SK-N-SH (cell line): ENCODE measurements at regions not wholly inside any gene's neighbourhood (a gene's known extent, or its start where the extent isn't known, plus 50 kb on each side); places are given as distances from the start of the nearest gene placed in this dataset.

ENCODE experiments used
- CTCF ChIA-PET: fragments of 300-600, 350-600 bp; formaldehyde crosslinking; extraction: SDS; loops from one replicate; lab custom pipeline; 2021; lab: Yijun Ruan, JAX
- POLR2A ChIA-PET: fragments of 350-600 bp; sonication (Branson Sonifier 250); formaldehyde crosslinking; extraction: SDS; loops from one replicate; lab custom pipeline; 2020; ENCODE audit warnings: antibody characterized with exemption, inconsistent platforms; lab: Yijun Ruan, JAX
- DNase-seq: peaks from one replicate; pipeline ENCODE4 v3.0.0; 2012
- H2AFZ ChIP-seq: fragments of 200-600 bp; sonication (generic); 2 replicates; pipeline ENCODE4 v1.8.1; 2016; ENCODE audit warnings: antibody characterized with exemption, mild to moderate bottlenecking, low read depth
- H3F3A ChIP-seq: fragments of 200-600 bp; sonication (generic); replicated peaks from 2 replicates; pipeline ENCODE3; 2016; ENCODE audit warnings: antibody characterized with exemption, mild to moderate bottlenecking; ENCODE audit not compliant: insufficient read depth
- H3K27ac ChIP-seq, 2 experiments: fragments of 200-500 bp in 1 of 2; fragments of 200-600 bp in 1 of 2; sonication (Bioruptor generic) in 1 of 2; sonication (generic), shearing (Covaris generic) in 1 of 2; 2 replicates each; pipeline versions ENCODE4 v1.5.1 to v1.6.1; 2014 to 2016; ENCODE audit warnings: low read depth in 2 of 2, inconsistent platforms in 1 of 2, low read length in 1 of 2, mild to moderate bottlenecking in 1 of 2, mixed read lengths in 1 of 2
- H3K27me3 ChIP-seq: fragments of 200-600 bp; sonication (generic), shearing (Covaris generic); 2 replicates; pipeline ENCODE4 v1.6.1; 2016; ENCODE audit warnings: mixed run types; ENCODE audit not compliant: insufficient read depth
- H3K36me3 ChIP-seq, 2 experiments: fragments of 200-500 bp in 1 of 2; fragments of 200-600 bp in 1 of 2; sonication (Bioruptor generic) in 1 of 2; sonication (generic) in 1 of 2; replicated peaks in 1 of 2; 2 replicates each; pipeline versions ENCODE3 to v1.5.1; 2014 to 2016; ENCODE audit warnings: low read length in 1 of 2, mild to moderate bottlenecking in 1 of 2; ENCODE audit not compliant: insufficient read depth in 2 of 2, control insufficient read depth in 1 of 2
- H3K4me1 ChIP-seq, 2 experiments: fragments of 200-500 bp in 1 of 2; fragments of 200-600 bp in 1 of 2; sonication (Bioruptor generic) in 1 of 2; sonication (generic), shearing (Covaris generic) in 1 of 2; 2 replicates each; pipeline versions ENCODE4 v1.5.1 to v1.6.1; 2014 to 2016; ENCODE audit warnings: low read depth in 1 of 2, low read length in 1 of 2, mixed run types in 1 of 2; ENCODE audit not compliant: insufficient read depth in 2 of 2, control insufficient read depth in 1 of 2
- H3K4me2 ChIP-seq: fragments of 200-600 bp; sonication (generic), shearing (Covaris generic); 2 replicates; pipeline ENCODE4 v1.6.1; 2017; ENCODE audit warnings: mixed run types
- H3K4me3 ChIP-seq, 2 experiments: fragments of 200-500 bp in 1 of 2; fragments of 200-600 bp in 1 of 2; sonication (Bioruptor generic) in 1 of 2; sonication (generic), shearing (Covaris generic) in 1 of 2; 2 replicates each; pipeline versions ENCODE4 v1.5.1 to v1.8.1; 2014 to 2016; ENCODE audit warnings: low read depth in 2 of 2, inconsistent platforms in 1 of 2, low read length in 1 of 2, mild to moderate bottlenecking in 1 of 2, mixed read lengths in 1 of 2, moderate library complexity in 1 of 2
- H3K79me2 ChIP-seq: fragments of 200-600 bp; sonication (generic); 2 replicates; pipeline ENCODE4 v1.8.1; 2017; ENCODE audit warnings: mild to moderate bottlenecking; ENCODE audit not compliant: insufficient read depth
- H3K9ac ChIP-seq: fragments of 200-600 bp; sonication (generic); 2 replicates; pipeline ENCODE4 v1.6.1; 2017; ENCODE audit warnings: mixed run types
- H3K9me2 ChIP-seq: fragments of 200-600 bp; sonication (generic); 2 replicates; pipeline ENCODE4 v1.6.1; 2017; ENCODE audit warnings: mixed run types
- H3K9me3 ChIP-seq: fragments of 200-600 bp; sonication (generic); 2 replicates; pipeline ENCODE4 v1.6.1; 2017; ENCODE audit warnings: mixed run types, mild to moderate bottlenecking, moderate library complexity
- H4K20me1 ChIP-seq: fragments of 200-600 bp; sonication (generic); 2 replicates; pipeline ENCODE4 v1.6.1; 2017; ENCODE audit warnings: mild to moderate bottlenecking, mixed run types; ENCODE audit not compliant: insufficient read depth
- CHD2 ChIP-seq: fragments of 150-350 bp; IDR thresholded peaks from 2 replicates; pipeline ENCODE4 v1.6.1; 2018; ENCODE audit warnings: low read length; ENCODE audit not compliant: partially characterized antibody
- EP300 ChIP-seq, 2 experiments: IDR thresholded peaks; 2 replicates each; pipeline versions ENCODE4 v1.4.0 to v1.6.1; 2012; ENCODE audit warnings: borderline replicate concordance in 1 of 2, low read depth in 1 of 2, low read length in 1 of 2
- FOSL2 ChIP-seq: IDR thresholded peaks from 2 replicates; pipeline ENCODE4 v1.4.0; 2012; ENCODE audit warnings: low read depth, mild to moderate bottlenecking, moderate library complexity, borderline replicate concordance
- FOXJ3 ChIP-seq: sonication (generic); formaldehyde crosslinking; IDR thresholded peaks from 2 replicates; pipeline ENCODE4 v1.5.1; 2020; ENCODE audit warnings: mild to moderate bottlenecking, missing genetic modification reagents
- GABPA ChIP-seq: IDR thresholded peaks from 2 replicates; pipeline ENCODE4 v1.4.0; 2012; ENCODE audit warnings: low read depth, mild to moderate bottlenecking
- GATA2 ChIP-seq: sonication (generic); formaldehyde crosslinking; IDR thresholded peaks from 2 replicates; pipeline ENCODE4 v1.5.0; 2020; ENCODE audit warnings: mild to moderate bottlenecking, missing genetic modification reagents
- MEF2A ChIP-seq: IDR thresholded peaks from 2 replicates; pipeline ENCODE4 v1.4.0; 2012; ENCODE audit warnings: low read depth, borderline replicate concordance
- RCOR1 ChIP-seq: fragments of 150-350 bp; IDR thresholded peaks from 2 replicates; pipeline ENCODE4 v1.6.1; 2017; ENCODE audit warnings: antibody characterized with exemption, low read length
- REST ChIP-seq: IDR thresholded peaks from 2 replicates; pipeline ENCODE4 v1.6.1; 2012; ENCODE audit warnings: mild to moderate bottlenecking, low read depth, low read length, moderate library complexity
- SMC3 ChIP-seq: IDR thresholded peaks from 2 replicates; pipeline ENCODE4 v1.6.1; 2012; ENCODE audit warnings: low read depth, low read length, improper control_type of control experiment
- TEAD4 ChIP-seq: IDR thresholded peaks from 2 replicates; pipeline ENCODE4 v1.4.0; 2012; ENCODE audit warnings: mild to moderate bottlenecking, borderline replicate concordance; ENCODE audit not compliant: insufficient read depth
- USF1 ChIP-seq: IDR thresholded peaks from 2 replicates; pipeline ENCODE4 v1.4.0; 2012; ENCODE audit warnings: low read depth, borderline replicate concordance
- USF2 ChIP-seq: fragments of 150-350 bp; IDR thresholded peaks from 2 replicates; pipeline ENCODE4 v1.6.1; 2017; ENCODE audit warnings: antibody characterized with exemption, low read length, low read depth, borderline replicate concordance
- WGBS: methylation state at CpG from one replicate; pipeline ENCODE4 v1.1.6; 2017; ENCODE audit warnings: low lambda C conversion rate; 5-methylcytosine and 5-hydroxymethylcytosine counted together

GRCh38 chr6:156630613-156631302, 146.4 kb upstream of the ARID1B start:
- Histone ChIP-seq H3K27ac (no peak overlapping the region), H3F3A (no peaks in the 10 kb centered on the region), H3K4me1 (no peaks in the 10 kb centered on the region), H3K4me2 (no peak overlapping the region), H4K20me1 (no peaks in the 10 kb centered on the region), H3K9ac (no peak overlapping the region), H3K9me3 (no peaks in the 10 kb centered on the region), H3K36me3 (no peaks in the 10 kb centered on the region), H3K9me2 (no peaks in the 10 kb centered on the region), H3K27me3 (no peaks in the 10 kb centered on the region), H3K4me3 (no peak overlapping the region), H2AFZ (no peak overlapping the region), H3K79me2 (no peaks in the 10 kb centered on the region)
- no peak for TF ChIP-seq FOSL2
- TF ChIP-seq REST, result no peak
- no peak for TF ChIP-seq TEAD4
- no peak for TF ChIP-seq SMC3
- no peak for TF ChIP-seq USF1
- no peak for TF ChIP-seq GABPA
- no peak for TF ChIP-seq FOXJ3 (CRISPR knock-in tag)
- TF ChIP-seq USF2, result no peak
- no peak for TF ChIP-seq RCOR1
- no peak for TF ChIP-seq EP300 (IDR thresholded peaks at IDR 0.05; ENCODE audit: borderline replicate concordance in 1 of 2, low read depth in 1 of 2, low read length in 1 of 2)
- WGBS, result 86% methylated on average over 15 of the region's 36 CpGs
- CTCF ChIA-PET, result interaction anchor here (0.6 kb wide), 1 partner anchor 30 kb away, joined by 3 read pairs; no protein-coding TSS in a partner anchor
- DNase-seq, result no peak
- POLR2A ChIA-PET, result no interaction called here

- TF ChIP-seq CHD2, result no peak
- no peak for TF ChIP-seq GATA2
- no peak for TF ChIP-seq MEF2A
- TF ChIP-seq USF2, result no peak
- no peak for TF ChIP-seq SMC3
- TF ChIP-seq, all 33 proteins: peak for 0
- Histone ChIP-seq H3K4me3 (no peak overlapping the region), H3K4me1 (no peaks in the 10 kb centered on the region), H3K79me2 (no peaks in the 10 kb centered on the region), H3K27me3 (no peaks in the 10 kb centered on the region), H3K9me2 (no peaks in the 10 kb centered on the region), H3K9me3 (no peaks in the 10 kb centered on the region), H3K4me2 (no peak overlapping the region), H3K36me3 (no peaks in the 10 kb centered on the region), H3K9ac (no peak overlapping the region), H3K27ac (no peak overlapping the region), H3F3A (no peaks in the 10 kb centered on the region), H4K20me1 (no peaks in the 10 kb centered on the region), H2AFZ (no peak overlapping the region)
- WGBS, result 83% methylated on average over 3 of the region's 3 CpGs
- DNase-seq, result no peak
- ChIA-PET POLR2A (no interaction called here), CTCF (no interaction called here)
Observed at GRCh38 chr6:156628805-156629204, 148.4 kb upstream of the ARID1B start.
